Coronary artery (tissue), 2 donors: ENCODE measurements at regions not wholly inside any gene's neighbourhood (a gene's known extent, or its start where the extent isn't known, plus 50 kb on each side); places are given as distances from the start of the nearest gene placed in this dataset.

ENCODE experiments used
- DNase-seq: peaks from one replicate; pipeline ENCODE4 v3.0.0-alpha.2; 2017; ENCODE audit warnings: low spot score
- H3K27ac ChIP-seq, 2 donors: fragments of 200-600 bp; sonication (generic); one replicate each; pipeline ENCODE4 v1.5.1; 2016 to 2019
- H3K4me3 ChIP-seq: fragments of 200-600 bp; sonication (generic); 2 replicates; pipeline ENCODE4 v1.5.1; 2016; ENCODE audit warnings: mild to moderate bottlenecking, moderate library complexity
- TF ChIP-seq, protein P1 (sequence below): fragments of 200-600 bp; sonication (generic); IDR thresholded peaks from one replicate; pipeline ENCODE4 v1.5.1; 2019; ENCODE audit warnings: antibody characterized with exemption

DNA sequence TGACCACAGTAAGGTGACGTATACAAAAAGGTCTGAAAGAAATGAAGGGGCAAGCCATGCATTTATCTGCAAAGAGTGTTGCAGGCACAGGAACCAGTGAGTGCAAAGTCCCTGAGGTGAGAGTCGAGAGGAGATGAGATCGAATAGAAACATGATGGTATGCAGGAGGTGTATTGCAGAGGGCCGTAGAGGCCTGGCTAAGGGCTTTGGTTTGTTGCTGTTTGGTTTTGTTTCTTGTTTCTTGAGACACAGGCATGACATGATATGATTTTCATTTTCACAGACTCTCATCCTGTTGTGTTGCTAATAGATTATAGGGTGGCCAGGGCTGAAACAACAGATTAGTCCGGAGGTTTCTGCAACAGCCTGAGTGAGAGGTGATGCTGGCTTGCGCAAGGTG is 80.4 kb downstream of the HSPH1 start:
- TF ChIP-seq, protein P1, sequence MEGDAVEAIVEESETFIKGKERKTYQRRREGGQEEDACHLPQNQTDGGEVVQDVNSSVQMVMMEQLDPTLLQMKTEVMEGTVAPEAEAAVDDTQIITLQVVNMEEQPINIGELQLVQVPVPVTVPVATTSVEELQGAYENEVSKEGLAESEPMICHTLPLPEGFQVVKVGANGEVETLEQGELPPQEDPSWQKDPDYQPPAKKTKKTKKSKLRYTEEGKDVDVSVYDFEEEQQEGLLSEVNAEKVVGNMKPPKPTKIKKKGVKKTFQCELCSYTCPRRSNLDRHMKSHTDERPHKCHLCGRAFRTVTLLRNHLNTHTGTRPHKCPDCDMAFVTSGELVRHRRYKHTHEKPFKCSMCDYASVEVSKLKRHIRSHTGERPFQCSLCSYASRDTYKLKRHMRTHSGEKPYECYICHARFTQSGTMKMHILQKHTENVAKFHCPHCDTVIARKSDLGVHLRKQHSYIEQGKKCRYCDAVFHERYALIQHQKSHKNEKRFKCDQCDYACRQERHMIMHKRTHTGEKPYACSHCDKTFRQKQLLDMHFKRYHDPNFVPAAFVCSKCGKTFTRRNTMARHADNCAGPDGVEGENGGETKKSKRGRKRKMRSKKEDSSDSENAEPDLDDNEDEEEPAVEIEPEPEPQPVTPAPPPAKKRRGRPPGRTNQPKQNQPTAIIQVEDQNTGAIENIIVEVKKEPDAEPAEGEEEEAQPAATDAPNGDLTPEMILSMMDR, result no peak

DNA sequence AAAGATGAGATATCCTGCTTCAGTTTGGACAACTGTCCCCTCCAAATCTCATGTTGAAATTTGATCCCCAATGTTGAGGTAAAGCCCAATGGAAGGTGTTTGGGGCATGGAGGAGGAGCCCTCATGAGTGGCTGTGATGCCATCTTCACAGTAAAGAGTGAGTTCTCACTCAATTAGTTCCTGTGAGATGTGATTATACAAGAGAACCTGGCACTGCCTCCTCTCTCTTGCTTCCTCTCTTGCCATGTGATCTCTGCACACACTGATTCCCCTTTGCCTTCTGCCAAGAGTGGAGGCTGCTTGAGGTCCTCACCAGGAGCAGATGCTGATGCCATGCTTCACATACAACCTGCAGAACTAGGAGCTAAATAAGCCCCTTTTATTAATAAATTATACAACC is 86.9 kb downstream of the HSPH1 start:
- TF ChIP-seq, protein P1, result no peak
- Histone ChIP-seq H3K27ac (no peak overlapping the region), H3K4me3 (no peak overlapping the region)
- DNase-seq, result no peak

More for the DNA sequence above, 80.4 kb downstream of the HSPH1 start:
- no peak overlapping the region for H3K27ac ChIP-seq
- H3K4me3 ChIP-seq, result no peak overlapping the region
- no peak for DNase-seq

DNA sequence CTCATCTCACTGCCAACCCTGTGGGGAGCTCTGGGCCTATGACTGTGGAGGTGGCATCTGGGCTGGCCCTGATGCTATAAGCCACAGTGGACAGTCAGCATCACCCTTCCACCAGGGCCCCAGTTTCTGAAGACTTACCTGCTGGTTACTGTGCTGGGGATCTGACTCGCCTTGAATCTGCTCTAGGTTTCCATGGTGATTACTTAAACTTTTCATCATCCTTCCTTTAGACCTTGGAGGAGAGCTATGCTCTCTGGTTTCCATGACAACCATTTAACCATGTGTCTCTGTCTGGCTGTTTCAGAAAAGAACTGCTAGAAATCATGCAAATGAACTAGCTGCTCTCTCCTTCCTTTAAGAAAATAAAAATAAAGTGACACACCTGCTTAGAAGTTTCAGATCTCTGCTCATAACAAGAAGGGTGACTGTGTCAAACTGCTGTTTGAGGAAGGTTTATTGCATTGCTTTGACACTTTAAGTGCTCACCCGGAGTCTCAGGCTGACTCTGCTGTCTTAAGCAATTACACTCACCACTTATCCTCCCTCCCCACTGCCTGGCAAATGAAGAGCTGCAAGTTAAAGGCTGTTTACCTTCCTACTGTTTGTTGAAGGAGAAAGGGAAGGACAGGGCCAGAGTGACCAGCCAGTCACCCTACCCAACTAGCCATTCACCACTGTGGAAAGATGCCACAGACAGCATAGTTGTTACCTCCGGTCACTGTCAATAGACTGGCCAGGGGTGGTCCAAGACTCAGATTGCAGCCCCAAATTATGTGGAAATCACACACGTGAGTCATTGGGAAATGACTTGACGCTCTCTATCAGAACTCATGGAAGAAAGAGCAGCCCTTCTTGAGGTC is 87.6 kb downstream of the HSPH1 start:
- TF ChIP-seq, protein P1, result no peak
- no peak overlapping the region for H3K4me3 ChIP-seq
- no peak overlapping the region for H3K27ac ChIP-seq
- DNase-seq, result no peak

DNA sequence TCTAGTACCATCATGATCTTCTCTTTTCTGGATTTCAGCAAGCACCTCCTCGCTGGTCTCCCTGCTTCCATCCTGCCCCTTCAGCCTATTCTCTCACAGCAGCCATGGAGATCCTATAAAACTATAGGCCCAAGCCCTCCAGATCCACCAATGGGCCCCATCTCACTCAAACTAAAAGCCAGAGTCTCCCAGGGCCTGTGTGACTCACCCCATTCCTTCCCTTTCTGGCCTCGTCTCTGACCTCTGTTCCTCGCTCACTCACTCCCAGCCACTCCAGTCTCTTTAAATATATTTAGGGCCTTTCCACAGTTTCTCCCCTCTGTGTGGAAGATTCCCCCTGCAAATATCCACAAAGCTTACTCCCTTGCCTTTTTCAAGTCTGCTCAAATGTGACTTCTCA is 89.7 kb downstream of the HSPH1 start:
- Histone ChIP-seq H3K27ac (no peak overlapping the region), H3K4me3 (no peak overlapping the region)
- no peak for DNase-seq
- TF ChIP-seq, protein P1, result no peak

DNA sequence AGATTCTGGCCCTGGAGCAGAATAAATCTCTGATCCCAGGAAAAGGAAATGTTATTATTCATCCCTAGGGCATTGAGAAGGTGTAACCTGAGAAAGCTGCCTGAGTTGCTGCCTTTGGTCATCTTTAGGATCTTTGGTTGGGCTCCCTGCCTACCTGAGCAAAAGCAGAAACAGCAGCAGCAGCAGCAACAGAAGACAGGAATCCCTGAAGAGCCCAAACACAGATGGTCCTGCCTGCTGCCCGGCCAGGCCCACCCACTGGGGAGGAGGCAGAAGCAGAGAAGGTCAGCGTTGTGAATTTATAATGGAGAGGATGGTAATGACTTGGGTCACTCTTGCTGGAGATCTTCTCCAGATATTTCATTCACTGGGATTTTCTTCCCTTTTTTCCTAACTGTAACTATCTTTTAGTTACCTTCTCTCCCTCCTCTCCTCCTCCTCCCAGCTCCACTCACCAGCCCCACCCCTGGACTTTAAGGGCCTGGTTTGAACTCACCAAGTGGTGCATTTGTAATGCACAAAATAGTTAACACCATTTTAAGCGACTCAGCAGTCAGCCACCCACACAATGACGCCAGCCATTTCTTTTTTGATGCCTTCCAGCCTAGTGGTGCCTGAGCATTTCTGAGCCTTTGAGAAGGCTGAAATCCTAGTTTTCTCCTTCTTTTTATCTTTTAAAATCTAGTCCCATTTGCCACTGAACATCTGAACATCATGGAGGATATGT is 91.7 kb downstream of the HSPH1 start:
- no peak for DNase-seq
- TF ChIP-seq, protein P1, result no peak
- no peak overlapping the region for H3K4me3 ChIP-seq
- H3K27ac ChIP-seq, result no peak overlapping the region

DNA sequence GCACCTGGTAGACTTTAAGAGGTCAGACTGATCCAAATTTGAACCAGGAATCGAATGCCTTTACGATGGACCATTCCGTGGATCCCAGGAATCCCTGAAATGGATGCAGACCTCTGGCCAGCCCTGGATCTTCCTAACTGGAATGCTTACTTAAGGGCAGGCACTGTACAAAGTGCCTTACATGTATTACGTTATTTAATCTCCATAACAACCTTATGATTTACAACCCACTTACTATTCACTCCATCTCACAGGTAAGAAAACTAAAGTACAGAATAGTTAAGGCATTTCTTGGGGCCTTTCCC is 93.6 kb downstream of the HSPH1 start:
- H3K27ac ChIP-seq, result no peak overlapping the region
- no peak overlapping the region for H3K4me3 ChIP-seq
- TF ChIP-seq, protein P1, result no peak
- no peak for DNase-seq
